ENCODE measurements at regions not wholly inside any gene's neighbourhood (a gene's known extent, or its start where the extent isn't known, plus 50 kb on each side); places are given as distances from the start of the nearest gene placed in this dataset.
"Not testable (repeated sequence)": the region's sequence is repeated elsewhere in the genome, so short reads cannot be mapped to it uniquely, and the experiment has no call there.

GRCh38 chr2:49332415-49332814, 178.1 kb upstream of the FSHR start:
- no peaks in the 10 kb centered on the region for H3K9me3 ChIP-seq
- DNase-seq (no peak), ATAC-seq (no peak)
- intact Hi-C loops (cut with DNase I, micrococcal nuclease), result no loop called here
- no peaks in the 10 kb centered on the region for H3K36me3 ChIP-seq (ENCODE audit: low read depth)
- no peaks in the 10 kb centered on the region for H3K4me1 ChIP-seq (ENCODE audit: low read depth)
- TF ChIP-seq CTCF (IDR thresholded peaks at IDR 0.05), result no peak
- no peak overlapping the region for H3K4me3 ChIP-seq

GRCh38 chr2:49318531-49318930, 164.2 kb upstream of the FSHR start:
- no peak for ATAC-seq
- no peak for TF ChIP-seq CTCF (IDR thresholded peaks at IDR 0.05)
- intact Hi-C loops (cut with DNase I, micrococcal nuclease), result no loop called here
- no peaks in the 10 kb centered on the region for H3K36me3 ChIP-seq (ENCODE audit: low read depth)
- no peaks in the 10 kb centered on the region for H3K4me1 ChIP-seq (ENCODE audit: low read depth)
- no peaks in the 10 kb centered on the region for H3K9me3 ChIP-seq
- no peak overlapping the region for H3K4me3 ChIP-seq
- no peak for DNase-seq

- intact Hi-C loops (cut with DNase I, micrococcal nuclease), result no loop called here
- Histone ChIP-seq H3K9me3 (no peaks in the 10 kb centered on the region), H3K4me1 (ENCODE audit: low read depth) (no peaks in the 10 kb centered on the region), H3K36me3 (ENCODE audit: low read depth) (no peaks in the 10 kb centered on the region), H3K4me3 (no peak overlapping the region)
- DNase-seq (no peak), ATAC-seq (no peak)
- no peak for TF ChIP-seq CTCF (IDR thresholded peaks at IDR 0.05)
These were observed 155.1 kb upstream of the FSHR start for GRCh38 chr2:49309461-49309860.

- intact Hi-C loops (cut with DNase I, micrococcal nuclease), result no loop called here
- H3K4me3 ChIP-seq, result no peak overlapping the region
- H3K4me1 ChIP-seq (ENCODE audit: low read depth), result no peaks in the 10 kb centered on the region
- no peaks in the 10 kb centered on the region for H3K36me3 ChIP-seq (ENCODE audit: low read depth)
- TF ChIP-seq CTCF (IDR thresholded peaks at IDR 0.05), result no peak
- peak; percentile 96 for ATAC-seq
- no peak for DNase-seq
- H3K9me3 ChIP-seq, result peaks cover 5% of the 10 kb centered on the region
These were observed 152.6 kb upstream of the FSHR start for GRCh38 chr2:49306925-49307324.

GRCh38 chr2:49298693-49299092, 144.4 kb upstream of the FSHR start:
- H3K4me3 ChIP-seq; intact Hi-C loops (cut with DNase I, micrococcal nuclease); H3K36me3 ChIP-seq (ENCODE audit: low read depth); H3K9me3 ChIP-seq; ATAC-seq; H3K4me1 ChIP-seq (ENCODE audit: low read depth): not testable (repeated sequence)
- DNase-seq, result peak in 2 of 3 donors; percentile 11 to 26

- H3K36me3 ChIP-seq (ENCODE audit: low read depth), result no peaks in the 10 kb centered on the region
- intact Hi-C loops (cut with DNase I, micrococcal nuclease), result no loop called here
- H3K9me3 ChIP-seq, result no peaks in the 10 kb centered on the region
- no peak for TF ChIP-seq CTCF (IDR thresholded peaks at IDR 0.05)
- no peak overlapping the region for H3K4me3 ChIP-seq
- no peak for ATAC-seq
- H3K4me1 ChIP-seq (ENCODE audit: low read depth), result no peaks in the 10 kb centered on the region
- no peak for DNase-seq
These were observed 143.9 kb upstream of the FSHR start for GRCh38 chr2:49298230-49298629.

Data from mucosa of descending colon (tissue), 3 donors.